HG03521 (cell line): ENCODE measurements at regions not wholly inside any gene's neighbourhood (a gene's known extent, or its start where the extent isn't known, plus 50 kb on each side); places are given as distances from the start of the nearest gene placed in this dataset.

ENCODE experiments used
- ATAC-seq: cut with Tn5 transposase; IDR thresholded peaks from one replicate; pipeline ENCODE4 v1.9.1; 2021; ENCODE audit warnings: mild to moderate bottlenecking, moderate library complexity; ENCODE audit not compliant: unreplicated experiment

DNA sequence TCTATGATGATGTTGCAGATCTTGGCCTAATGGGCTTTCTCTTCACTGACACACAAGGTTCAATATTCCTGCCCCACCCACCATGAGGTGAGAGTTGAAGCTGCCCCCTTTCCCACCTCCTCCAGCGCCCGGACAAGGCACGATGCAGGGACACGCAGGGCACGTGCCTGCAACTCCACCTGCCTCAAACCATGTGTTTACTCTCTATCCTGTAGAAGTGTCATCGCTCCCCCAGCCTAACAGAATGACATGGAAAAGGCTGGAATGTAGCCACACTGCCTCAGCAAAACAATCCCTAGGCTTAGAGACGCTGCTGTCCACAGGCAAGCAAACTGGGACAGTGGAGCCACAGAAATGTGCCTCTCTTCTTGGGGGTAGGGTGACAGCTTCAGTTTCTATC is 92.9 kb upstream of the SOD1 start:
- ATAC-seq, result no peak

- no peak for ATAC-seq
These were observed 93.4 kb upstream of the SOD1 start for GRCh38 chr21:31566064-31566463.

GRCh38 chr21:31564439-31564838 is 95.1 kb upstream of the SOD1 start:
- no peak for ATAC-seq

DNA sequence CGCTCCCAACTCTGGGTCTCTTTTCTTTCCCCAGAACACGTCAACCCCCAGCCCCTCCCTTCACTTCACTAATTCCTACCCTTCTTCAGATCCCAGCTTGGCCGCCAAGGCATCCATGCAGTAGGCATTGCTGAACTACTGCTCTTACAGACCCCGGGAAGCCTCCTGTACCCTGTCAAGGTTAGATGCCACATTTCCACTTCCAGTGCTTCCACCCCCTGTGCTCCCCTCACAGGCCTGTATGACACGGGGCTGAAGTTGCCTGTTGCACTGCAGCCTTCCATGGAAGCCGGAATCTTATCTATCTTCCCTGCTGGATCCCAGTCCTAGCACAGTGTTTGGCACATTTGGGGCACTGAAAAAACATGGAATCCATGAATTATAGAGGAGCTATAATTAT is 99.0 kb upstream of the SOD1 start:
- no peak for ATAC-seq

DNA sequence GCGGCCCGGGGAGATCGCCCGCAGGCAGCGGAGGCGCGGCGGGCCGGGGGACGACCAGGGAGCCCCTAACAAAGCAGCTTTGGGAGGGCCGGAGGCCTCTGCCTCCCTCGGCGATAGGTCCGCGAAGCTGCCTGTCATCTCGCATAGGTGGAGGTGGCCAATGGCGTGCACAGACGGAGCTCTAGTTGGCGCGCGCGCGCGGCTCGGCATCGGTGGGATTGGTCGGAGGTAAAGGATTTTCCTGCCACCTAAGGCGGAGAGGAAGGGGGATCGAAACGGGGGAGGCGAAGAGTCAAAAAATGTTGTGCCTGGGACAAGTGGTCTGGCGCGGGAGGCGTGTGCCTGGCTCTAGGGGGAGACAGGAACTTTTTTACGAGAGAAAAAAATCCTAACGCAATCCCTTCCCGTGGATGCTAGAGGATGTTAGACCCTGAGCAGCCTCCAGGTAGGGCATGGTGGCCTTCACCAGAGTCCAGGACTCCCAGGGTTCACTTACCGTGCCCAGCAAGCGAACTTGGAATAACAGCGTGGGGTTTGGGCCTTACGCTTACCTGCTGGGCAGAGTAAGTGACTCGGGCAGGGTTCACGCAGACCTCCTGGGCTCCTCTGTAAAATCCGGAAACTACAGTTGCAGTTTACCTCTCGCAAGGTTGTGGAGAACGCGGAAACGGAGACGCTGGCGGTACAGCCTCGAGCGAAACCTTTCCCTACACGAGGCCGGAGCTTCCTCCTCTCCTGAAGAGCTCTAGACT is 99.9 kb upstream of the SOD1 start:
- ATAC-seq, result peak; percentile 69

- ATAC-seq, result peak; percentile 85
These were observed 100.5 kb upstream of the SOD1 start for GRCh38 chr21:31558962-31559367.

GRCh38 chr21:31558189-31558961 is 101.1 kb upstream of the SOD1 start:
- no peak for ATAC-seq

DNA sequence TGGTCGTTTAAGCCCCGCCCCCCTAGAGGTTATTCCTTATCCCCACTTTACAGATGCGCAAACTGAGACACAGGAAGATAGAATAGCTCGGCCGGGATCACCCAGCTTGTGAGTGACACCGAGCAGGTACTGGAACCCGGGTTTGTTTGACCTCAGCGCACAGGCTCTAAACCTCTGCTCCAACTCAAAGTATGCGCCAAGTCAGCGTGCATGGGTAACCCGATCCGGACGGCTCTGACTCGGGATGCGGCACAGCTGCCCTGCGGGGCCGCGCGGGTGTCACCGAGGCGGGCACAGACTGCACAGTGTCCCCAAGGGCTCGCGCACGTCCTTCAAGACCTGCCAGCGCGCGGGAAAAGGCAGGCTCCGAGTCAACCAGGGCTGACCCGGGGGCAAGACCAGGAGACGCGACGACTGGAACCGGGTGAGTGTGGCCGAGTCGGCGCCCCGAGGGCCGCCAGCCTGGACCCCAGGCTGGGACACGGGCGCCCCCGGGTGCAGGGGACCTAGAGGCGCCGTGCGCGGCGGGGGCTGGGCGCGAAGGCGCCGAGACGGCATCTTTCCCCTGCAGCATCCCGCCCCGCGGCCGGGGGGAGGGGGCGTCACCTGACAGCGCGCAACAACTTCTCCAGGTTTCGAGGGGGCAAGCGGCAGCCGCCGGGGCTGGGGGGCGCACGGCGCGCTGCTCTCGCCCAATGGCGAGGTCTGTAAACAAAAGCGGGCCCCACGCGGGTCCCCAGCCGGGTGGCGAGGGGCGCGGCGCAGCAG is 101.9 kb upstream of the SOD1 start:
- ATAC-seq, result no peak

DNA sequence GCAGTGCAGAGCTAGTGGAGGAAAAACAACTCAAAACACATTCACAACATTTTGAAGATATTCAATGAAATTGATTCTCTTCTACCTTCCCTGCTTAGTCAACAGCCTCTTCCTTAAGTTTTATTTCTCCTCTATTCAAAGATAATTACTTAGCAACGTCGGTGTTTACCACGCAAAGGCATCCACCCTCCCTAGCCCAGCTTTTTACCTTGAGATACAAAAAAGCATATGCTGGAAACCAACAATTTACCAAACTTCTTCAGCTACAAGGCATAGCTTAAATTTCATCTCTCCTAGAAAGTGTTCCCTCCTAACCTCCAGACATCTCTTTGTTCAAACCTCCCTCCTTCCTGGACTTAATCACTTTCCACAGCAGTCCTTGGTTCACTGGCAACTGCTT is 102.8 kb upstream of the SOD1 start:
- no peak for ATAC-seq

- ATAC-seq, result no peak
These were observed 103.7 kb upstream of the SOD1 start for GRCh38 chr21:31555741-31556191.

DNA sequence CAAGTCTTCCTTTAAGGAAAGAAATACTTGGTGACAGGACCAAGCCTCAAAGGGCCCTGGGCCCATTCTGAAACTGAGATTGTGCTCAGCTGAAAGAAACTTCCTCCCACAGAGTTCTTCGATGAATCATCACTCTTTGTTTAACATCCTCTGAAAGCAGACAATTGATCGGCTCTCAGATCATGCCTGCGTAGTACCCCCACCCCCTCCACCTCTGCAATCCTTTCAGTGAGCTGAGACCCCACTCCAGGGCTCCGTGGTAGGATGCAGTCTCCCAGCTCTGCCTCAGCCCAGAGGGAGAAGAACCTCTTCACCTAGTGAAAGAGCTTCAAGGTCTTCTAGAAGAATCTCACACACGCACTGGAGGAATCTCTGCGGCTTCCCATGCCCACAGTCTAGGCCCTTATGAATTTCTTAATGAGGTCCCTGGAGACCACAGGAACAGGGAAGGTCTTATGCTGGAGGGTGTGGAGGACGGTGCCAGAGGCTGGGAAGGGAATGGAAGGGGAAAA is 104.9 kb upstream of the SOD1 start:
- ATAC-seq, result peak; percentile 31

GRCh38 chr21:31553926-31554325 is 105.6 kb upstream of the SOD1 start:
- no peak for ATAC-seq

- ATAC-seq, result no peak
These were observed 106.0 kb upstream of the SOD1 start for GRCh38 chr21:31553461-31553860.

DNA sequence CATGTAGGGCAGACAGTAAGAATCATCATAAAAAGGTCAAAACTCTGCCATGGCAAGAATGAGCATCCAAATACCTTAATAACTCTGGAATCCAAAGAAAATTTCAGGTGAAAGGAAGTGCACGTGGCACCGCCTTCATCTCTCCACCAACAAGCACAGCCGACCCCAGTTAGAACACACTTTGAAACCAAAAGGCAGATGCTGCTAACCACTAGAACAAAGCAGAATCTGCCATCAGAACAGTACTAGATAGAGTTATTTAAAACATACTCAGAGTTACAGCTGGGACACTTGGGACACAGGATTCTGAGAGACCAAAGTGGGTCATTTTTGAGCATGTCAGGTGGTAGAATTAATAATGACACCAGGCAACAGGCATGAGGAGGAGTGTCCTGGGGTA is 106.7 kb upstream of the SOD1 start:
- no peak for ATAC-seq

DNA sequence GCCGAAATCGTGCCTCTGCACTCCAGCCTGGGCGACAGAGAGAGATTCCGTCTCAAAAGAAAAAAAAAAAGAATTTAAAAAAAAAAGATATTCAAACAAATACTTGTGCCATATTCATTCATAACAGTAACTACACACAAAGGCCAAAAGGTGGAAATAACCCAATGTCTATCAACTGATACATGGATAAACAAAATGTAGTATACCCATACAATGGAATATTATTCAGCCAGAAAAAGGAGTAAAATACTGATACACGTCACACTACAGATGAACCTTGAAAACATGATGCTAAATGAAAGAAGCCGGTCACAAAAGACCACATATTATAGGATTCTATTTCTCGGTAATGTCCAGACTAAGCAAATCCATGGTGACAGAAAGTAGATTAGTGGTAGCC is 109.4 kb upstream of the SOD1 start:
- no peak for ATAC-seq

GRCh38 chr21:31548688-31549087 is 110.8 kb upstream of the SOD1 start:
- ATAC-seq, result no peak

DNA sequence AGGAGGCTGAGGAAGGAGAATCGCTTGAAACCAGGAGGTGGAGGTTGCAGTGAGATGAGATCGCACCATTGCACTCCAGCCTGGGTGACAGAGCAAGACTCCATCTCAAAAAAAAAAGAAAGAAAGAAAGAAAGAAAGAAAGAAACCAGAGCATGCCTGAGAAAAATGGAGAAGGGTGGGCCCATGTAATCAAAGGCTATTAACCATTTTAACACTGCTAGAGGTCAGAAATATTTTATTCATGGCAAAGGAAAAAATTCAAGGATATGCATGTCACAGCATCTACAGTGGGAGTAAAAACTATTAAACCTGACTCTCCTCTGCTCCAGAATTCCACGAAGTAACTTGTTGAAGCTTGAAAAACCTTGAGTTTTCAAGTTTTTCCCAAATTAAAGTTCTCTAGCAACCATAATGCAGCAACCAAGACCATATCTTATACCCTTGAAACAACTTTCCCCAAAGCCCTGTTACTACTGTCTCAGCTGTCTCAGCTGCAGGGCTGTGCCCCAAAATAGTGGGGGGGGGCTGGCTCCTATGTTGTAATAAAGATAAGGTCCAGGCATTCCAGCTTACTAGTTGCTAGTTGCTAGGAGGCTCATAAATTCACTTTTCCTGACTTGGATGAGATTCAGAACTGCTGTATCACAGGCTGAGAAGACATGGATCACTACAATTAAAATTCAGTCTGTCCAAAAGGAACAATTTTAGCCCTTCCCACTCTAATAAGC is 112.9 kb upstream of the SOD1 start:
- ATAC-seq, result no peak

DNA sequence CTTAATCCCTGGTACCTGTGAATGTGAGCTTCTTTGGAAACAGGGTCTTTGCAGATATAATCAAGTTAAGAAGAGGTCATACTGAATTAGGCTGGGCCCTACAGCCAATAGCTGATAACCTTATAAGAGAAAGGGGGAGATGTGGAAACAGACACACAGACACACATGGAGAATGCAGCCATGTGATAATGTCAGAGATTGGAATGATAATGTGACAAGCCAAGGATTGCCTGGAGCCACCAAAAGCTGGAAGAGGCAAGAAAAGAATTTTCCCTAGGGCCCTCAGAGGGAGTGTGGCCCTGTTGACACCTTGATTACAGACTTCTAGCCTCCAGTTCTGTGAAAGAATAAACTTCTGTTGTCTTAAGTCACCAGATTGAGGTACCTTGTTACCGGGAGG is 114.5 kb upstream of the SOD1 start:
- no peak for ATAC-seq

DNA sequence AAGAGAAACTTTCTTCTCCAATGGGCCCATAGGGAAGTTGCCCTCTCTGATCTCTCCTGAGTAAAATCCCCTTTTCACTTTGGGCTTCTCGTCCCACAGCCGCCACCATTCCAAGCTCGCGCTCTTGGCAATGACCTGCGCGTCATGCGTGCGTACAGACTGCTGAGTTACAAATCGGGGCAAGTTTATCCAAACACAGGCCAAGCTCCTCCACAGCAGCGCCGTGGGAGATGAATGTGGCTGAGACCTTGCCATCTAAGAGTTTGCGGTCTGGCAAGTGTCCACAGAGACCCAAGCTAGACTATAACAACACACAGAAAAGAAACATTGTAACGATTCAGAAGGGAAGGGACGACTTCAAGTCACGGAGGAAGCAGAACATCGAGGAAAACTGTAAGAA is 116.3 kb upstream of the SOD1 start:
- no peak for ATAC-seq

DNA sequence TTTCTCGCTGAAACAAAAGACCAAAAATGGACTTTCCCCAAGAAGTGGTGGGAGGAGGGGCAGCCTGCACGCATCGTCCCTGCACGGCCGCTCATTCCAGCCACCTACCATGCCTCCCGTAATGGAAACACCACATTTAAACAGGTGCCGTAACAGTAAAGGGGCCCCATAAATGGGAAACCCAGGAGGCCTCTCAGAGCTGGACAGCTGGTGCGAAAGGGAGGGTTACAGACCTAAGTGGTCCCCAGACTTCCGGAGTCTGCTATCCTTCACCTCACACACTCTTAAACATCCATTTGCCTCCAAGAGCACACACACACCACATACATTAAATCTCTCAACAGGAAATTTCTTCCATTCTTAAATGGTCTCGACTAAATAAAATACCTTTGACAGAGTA is 120.7 kb upstream of the SOD1 start:
- ATAC-seq, result no peak
